Lung (tissue), 11 donors: ENCODE measurements at regions not wholly inside any gene's neighbourhood (a gene's known extent, or its start where the extent isn't known, plus 50 kb on each side); places are given as distances from the start of the nearest gene placed in this dataset.

Experiments
- ATAC-seq: fragments of 200-7000 bp; cut with Tn5 transposase; one replicate; pipeline ENCODE4 v1.9.1; 2020; ENCODE audit warnings: moderate number of reproducible peaks; ENCODE audit not compliant: insufficient read depth, low FRiP score
- DNase-seq, 3 donors: peaks; one replicate each; pipeline ENCODE4 v3.0.0-alpha.2; 2013 to 2017
- H3K27ac ChIP-seq, 2 donors: one replicate each; pipeline ENCODE4 v1.5.1; 2013; ENCODE audit warnings: mild to moderate bottlenecking in 2 of 2, moderate library complexity in 2 of 2, control low read depth in 1 of 2, inconsistent platforms in 1 of 2, low read depth in 1 of 2, low read length in 1 of 2
- H3K27me3 ChIP-seq, 3 donors: one replicate each; pipeline ENCODE4 v1.5.1; 2013; ENCODE audit warnings: low read length in 2 of 3; ENCODE audit not compliant: control insufficient read depth in 3 of 3, insufficient read depth in 3 of 3
- H3K36me3 ChIP-seq, 4 donors: one replicate each; pipeline ENCODE4 v1.5.1; 2013; ENCODE audit warnings: low read length in 4 of 4, mild to moderate bottlenecking in 1 of 4, moderate library complexity in 1 of 4; ENCODE audit not compliant: control insufficient read depth in 4 of 4, insufficient read depth in 4 of 4
- H3K4me1 ChIP-seq, 5 donors: one replicate each; pipeline ENCODE4 v1.5.1; 2013; ENCODE audit warnings: low read length in 5 of 5, mild to moderate bottlenecking in 2 of 5, moderate library complexity in 1 of 5; ENCODE audit not compliant: control insufficient read depth in 5 of 5, insufficient read depth in 5 of 5
- H3K4me3 ChIP-seq: one replicate; pipeline ENCODE4 v1.5.1; 2013; ENCODE audit warnings: mild to moderate bottlenecking, control low read depth, moderate library complexity
- H3K9ac ChIP-seq, 2 donors: one replicate each; pipeline ENCODE4 v1.5.1; 2013; ENCODE audit warnings: low read length in 2 of 2, control low read depth in 1 of 2; ENCODE audit not compliant: insufficient read depth in 1 of 2
- H3K9me3 ChIP-seq, 4 donors: one replicate each; pipeline ENCODE4 v1.5.1; 2013; ENCODE audit warnings: low read length in 3 of 4, mild to moderate bottlenecking in 1 of 4, moderate library complexity in 1 of 4; ENCODE audit not compliant: control insufficient read depth in 4 of 4, insufficient read depth in 3 of 4
- CTCF ChIP-seq: IDR thresholded peaks from 2 replicates; pipeline ENCODE4 v1.5.1; 2012; ENCODE audit warnings: mild to moderate bottlenecking; ENCODE audit errors: control extremely low read depth, extremely low read depth
- WGBS, 2 donors: extraction: QIAGEN DNeasy Blood & Tissue Kit; methylation state at CpG; one replicate each; pipeline ENCODE4 v1.1.7; 2013; 5-methylcytosine and 5-hydroxymethylcytosine counted together
- donor health status: control.
- donor health status: control.
- donor health status: Bipolar disorder and iron deficiency.
- donor health status: healthy.
- donor health status: DM: yes; HTN: yes; CAD: no.

- WGBS, 2 donors: 56 to 66% methylated on average over 5 of the region's 5 CpGs
- no peak overlapping the region for H3K27ac ChIP-seq
- H3K4me1 ChIP-seq: peaks cover 0 to 53% (median 14%) of the 10 kb centered on the region in 5 donors
- no peak for DNase-seq
- no peak overlapping the region for H3K9ac ChIP-seq
- TF ChIP-seq CTCF: no peak
- no peaks in the 10 kb centered on the region for H3K36me3 ChIP-seq
- H3K4me3 ChIP-seq: no peak overlapping the region
- ATAC-seq: no peak
- no peaks in the 10 kb centered on the region for H3K9me3 ChIP-seq
- no peaks in the 10 kb centered on the region for H3K27me3 ChIP-seq
Measured at GRCh38 chr20:50367104-50367674, 143.0 kb upstream of the PTPN1 start.

GRCh38 chr20:50367739-50368375 is 142.3 kb upstream of the PTPN1 start:
- Histone ChIP-seq H3K27me3 (no peaks in the 10 kb centered on the region), H3K9me3 (no peaks in the 10 kb centered on the region), H3K4me3 (no peak overlapping the region), H3K4me1 (peaks cover 3 to 53% (median 14%) of the 10 kb centered on the region in 5 donors), H3K36me3 (no peaks in the 10 kb centered on the region), H3K9ac (no peak overlapping the region), H3K27ac (peak overlapping the region in 1 of 2 donors; percentile 21)
- WGBS, 2 donors: 94 to 95% methylated on average over 9 of the region's 9 CpGs
- no peak for ATAC-seq
- TF ChIP-seq CTCF: no peak
- DNase-seq: no peak

GRCh38 chr20:50368386-50368785 is 141.8 kb upstream of the PTPN1 start:
- Histone ChIP-seq H3K9me3 (no peaks in the 10 kb centered on the region), H3K4me3 (no peak overlapping the region), H3K27ac (peak overlapping the region in 1 of 2 donors; percentile 43), H3K27me3 (no peaks in the 10 kb centered on the region), H3K9ac (peak overlapping the region in 1 of 2 donors; percentile 47), H3K36me3 (no peaks in the 10 kb centered on the region), H3K4me1 (peaks cover 3 to 53% (median 14%) of the 10 kb centered on the region in 5 donors)
- TF ChIP-seq CTCF: no peak
- DNase-seq (no peak), ATAC-seq (no peak)
- WGBS, 2 donors: 69 to 81% methylated on average over 1 of the region's 1 CpG
